COLO668 (cell line): ENCODE measurements at regions not wholly inside any gene's neighbourhood (a gene's known extent, or its start where the extent isn't known, plus 50 kb on each side); places are given as distances from the start of the nearest gene placed in this dataset.
A peak's percentile ranks its signal among the peaks of the same experiment; 100 is the strongest.
"Not testable (repeated sequence)": the region's sequence is repeated elsewhere in the genome, so short reads cannot be mapped to it uniquely, and the experiment has no call there.

ENCODE experiments used
- DNase-seq: peaks from one replicate; lab custom pipeline; 2025; ENCODE audit not compliant: unreplicated experiment; lab: John Stamatoyannopoulos, UW

- DNase-seq, result no peak
Observed at GRCh38 chr2:39570614-39571013, 95.1 kb upstream of the TMEM178A start.

- DNase-seq, result no peak
Observed at GRCh38 chr2:39571111-39571731, 94.5 kb upstream of the TMEM178A start.

- DNase-seq, result no peak
Observed at GRCh38 chr2:39573276-39573675, 92.4 kb upstream of the TMEM178A start.

- no peak for DNase-seq
Observed at GRCh38 chr2:39581866-39582265, 83.9 kb upstream of the TMEM178A start.

- DNase-seq, result no peak
Observed at GRCh38 chr2:39583213-39583612, 82.5 kb upstream of the TMEM178A start.

DNA sequence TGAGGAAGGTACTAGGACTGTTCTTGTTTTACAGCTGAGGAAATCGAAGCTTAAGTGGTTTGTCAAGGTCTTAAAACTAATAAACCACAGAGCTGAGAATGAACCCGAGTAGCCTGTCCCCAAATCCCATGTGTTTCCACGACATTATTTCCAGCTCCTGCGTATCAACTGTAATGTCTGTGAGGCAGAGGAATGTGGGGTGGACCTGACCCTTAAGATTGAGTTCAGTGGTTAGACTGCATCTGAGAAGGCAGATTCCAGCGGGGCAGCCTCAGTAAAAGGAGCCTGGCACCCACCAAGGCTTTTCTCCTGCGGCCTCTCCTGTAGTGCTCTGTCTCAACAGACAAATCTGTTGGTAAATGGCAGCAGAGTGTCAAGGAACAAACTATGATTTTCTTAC is 81.9 kb upstream of the TMEM178A start:
- no peak for DNase-seq

DNA sequence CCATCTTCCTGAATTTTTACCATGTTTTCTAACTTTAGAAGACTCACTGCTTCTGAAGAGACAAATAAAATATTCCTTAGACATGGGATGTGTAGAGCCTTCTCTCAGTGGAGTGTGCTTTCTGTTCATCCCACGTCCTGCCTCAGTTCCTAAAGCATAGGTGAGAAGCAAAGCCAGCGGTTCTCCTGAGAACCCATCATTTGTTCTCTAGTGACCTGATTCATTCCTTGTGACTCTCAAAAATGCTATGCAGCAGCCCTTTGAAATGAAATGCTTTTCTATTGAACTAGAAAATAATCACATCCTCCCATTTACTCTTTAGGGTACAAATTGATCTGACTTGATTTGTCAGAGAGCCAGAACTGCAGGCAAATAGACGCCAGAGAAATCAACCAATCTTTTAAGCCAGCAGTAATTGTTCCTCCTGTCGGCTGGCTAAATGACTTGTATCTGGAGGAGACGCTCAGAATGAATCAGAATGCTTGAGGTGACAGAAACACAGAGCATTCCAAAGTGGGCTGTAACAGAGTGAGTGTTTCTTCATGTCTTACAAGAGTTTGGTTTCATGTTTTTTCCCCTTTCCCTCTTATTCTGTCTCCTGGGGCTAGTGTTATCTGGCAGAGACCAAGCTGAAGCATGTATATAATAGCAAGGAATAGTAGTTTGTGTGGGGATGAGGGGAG is 81.3 kb upstream of the TMEM178A start:
- DNase-seq, result no peak

DNA sequence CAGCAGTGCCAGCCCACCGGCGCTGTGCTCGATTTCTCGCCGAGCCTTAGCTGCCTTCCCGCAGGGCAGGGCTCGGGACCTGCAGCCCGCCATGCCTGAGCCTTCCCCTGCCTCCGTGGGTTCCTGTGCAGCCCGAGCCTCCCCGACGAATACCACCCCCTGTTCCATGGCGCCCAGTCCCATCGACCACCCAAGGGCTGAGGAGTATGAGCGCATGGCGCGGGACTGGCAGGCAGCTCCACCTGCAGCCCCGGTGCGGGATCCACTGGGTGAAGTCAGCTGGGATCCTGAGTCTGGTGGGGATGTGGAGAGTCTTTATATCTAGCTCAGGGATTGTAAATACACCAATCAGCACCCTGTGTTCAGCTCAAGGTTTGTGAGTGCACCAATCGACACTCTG is 80.2 kb upstream of the TMEM178A start:
- DNase-seq, result not testable (repeated sequence)

- no peak for DNase-seq
Observed at GRCh38 chr2:39587168-39587567, 78.5 kb upstream of the TMEM178A start.

- no peak for DNase-seq
Observed at GRCh38 chr2:39587641-39588040, 78.1 kb upstream of the TMEM178A start.

DNA sequence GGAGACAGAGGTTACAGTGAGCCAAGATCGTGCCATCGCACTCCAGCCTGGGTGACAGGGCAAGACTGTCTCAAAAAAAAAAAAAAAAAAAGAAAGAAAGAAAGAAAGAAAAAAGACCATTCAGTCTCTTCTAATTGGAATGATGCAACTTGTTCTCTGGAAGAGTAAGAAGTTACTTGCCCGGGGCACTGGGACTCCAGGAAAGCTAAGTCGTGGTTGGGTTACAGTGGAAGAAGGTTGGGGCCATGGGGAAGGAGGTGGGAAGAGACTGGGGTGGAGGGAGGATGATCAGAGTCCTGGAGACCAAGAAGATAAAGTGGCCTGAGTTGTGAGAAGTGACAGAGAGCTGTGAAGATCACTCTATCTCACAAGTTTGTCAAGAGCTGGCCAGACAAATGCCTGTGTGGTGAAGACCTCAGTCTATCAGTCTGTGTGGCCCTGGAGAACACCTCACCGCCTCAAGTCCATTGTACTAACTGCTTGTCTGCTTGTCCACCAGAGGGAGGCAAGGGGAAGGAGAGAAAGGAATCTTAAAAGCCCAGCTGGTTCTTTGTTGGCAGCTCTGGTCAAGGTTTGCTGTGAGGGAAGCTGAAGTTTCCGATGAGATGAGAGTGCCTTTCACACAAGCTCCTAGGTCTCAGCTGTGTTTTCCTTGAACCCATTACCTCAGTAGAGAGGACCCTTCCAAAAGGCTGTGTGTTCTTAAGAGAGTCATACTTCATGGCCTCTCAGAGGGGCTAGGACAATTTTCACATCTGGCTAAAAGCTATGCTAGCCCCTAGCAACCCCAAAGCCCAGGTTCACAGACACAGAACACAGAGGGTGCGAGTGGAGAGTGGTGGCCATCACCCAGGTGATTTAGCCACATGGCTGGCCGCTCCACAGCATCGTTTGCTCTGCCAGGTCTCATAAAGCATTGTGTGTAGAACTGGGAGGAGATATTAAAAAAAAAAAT is 72.0 kb upstream of the TMEM178A start:
- peak; percentile 17 for DNase-seq

GRCh38 chr2:39595116-39595515 is 70.6 kb upstream of the TMEM178A start:
- DNase-seq, result no peak

DNA sequence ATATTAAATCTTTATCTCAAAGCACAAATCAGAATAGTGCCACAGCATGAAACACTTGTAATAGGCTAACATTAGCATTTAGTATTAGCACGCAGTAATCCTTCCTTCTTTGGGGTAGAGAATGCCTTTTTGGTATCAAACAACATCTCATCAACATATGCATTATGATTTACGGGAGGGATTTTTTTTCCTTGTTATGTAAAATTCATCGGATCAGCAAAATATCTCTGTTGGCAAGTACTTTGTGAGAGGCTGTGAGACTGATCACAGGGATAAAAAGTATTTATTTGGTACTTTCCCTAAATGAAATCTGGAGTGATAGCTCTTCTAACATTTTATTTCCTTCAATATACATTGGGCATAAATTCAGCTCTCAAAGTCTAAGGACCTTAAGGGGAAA is 68.4 kb upstream of the TMEM178A start:
- DNase-seq, result no peak

DNA sequence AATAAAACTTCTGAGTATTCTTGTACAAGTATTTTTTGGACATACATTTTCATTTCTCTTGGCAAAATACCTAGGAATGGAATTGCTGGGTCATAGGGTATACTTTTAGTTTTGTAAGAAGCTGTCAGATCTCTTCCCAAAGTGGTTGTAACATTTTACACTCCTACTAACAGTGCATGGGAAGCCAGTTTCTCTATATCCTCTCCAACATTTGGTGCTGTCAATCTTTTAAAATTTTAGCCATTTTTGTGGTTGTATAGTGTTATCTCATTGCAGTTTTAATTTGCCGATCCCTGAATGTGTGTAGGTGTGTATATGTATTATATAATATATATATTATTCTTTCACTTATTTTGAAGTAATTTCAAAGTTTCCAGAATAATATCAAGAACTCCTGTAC is 63.1 kb upstream of the TMEM178A start:
- no peak for DNase-seq

GRCh38 chr2:39603436-39603835 is 62.3 kb upstream of the TMEM178A start:
- DNase-seq, result no peak

DNA sequence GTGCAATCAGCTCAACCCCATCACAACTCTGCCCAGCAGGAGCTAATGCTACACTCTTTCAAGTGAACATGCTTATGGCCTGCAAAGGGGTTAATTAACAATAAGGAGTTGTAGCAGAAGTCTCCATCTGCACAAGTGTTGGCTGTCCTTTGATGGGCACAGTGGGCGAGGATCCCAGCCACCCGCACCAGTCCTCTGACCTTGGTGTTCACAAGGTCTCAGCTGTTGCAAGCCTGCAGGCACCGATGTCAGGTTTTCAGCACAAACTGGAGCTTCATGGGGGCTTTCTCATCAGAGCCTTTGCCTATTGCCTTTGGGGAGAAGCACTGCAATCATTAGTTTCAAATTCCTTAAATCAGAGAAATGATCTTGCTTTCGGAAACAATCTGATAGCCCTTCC is 60.9 kb upstream of the TMEM178A start:
- DNase-seq, result no peak

DNA sequence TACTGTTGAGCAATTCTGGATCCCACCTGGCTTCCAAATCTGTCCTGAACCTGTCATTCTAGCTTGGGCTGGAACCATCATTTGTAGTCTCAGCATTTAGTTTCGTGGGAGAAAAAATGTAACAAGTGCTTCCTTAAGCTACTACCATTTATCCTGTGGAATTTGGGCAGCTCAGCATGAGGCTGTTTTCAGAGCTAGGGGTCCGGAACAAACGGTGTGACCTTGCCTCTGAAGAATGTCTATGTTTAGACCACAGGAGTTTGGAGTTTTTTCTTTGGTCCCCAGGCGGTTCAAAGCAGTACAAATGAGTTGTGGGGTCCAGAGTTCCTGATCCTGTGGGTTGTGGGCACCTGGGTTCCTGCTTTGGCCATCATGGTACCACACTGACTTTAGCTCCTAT is 59.1 kb upstream of the TMEM178A start:
- no peak for DNase-seq

DNA sequence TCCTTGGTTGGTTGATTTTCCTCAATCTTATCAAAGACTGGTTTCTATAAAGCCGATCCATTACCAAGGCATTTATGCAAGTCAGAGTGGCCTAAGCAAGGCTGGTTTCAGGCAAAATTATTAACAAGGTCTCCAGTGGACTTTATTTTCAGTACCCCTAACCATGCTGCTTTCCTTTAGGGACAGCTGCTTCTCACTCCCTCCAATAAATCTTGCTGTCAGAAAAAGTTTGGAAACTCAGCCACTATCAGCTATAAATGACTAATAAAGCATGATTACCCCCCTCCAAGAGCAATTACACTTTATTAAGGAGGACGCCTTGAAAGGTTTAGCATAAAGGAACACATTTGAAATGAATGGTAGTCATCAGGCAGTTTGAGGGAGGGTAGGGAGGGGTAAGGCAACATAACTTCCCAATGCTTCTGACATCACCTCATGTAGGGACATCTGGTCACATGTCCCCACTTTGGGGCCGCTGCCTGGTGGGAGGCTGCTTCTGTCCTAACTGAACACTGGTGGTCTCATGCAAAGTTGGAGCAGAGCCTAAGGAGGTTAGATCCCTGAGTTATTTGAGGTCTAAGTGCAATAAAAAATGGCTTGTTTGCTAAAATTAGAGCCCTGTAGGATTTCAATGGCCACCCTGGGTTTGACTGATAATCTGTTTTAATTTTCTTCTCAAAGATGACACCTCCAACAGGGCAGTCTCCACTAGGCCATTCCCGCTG is 58.0 kb upstream of the TMEM178A start:
- no peak for DNase-seq

GRCh38 chr2:39608263-39608575 is 57.5 kb upstream of the TMEM178A start:
- DNase-seq, result no peak

GRCh38 chr2:39608686-39609441 is 56.9 kb upstream of the TMEM178A start:
- DNase-seq, result no peak

- no peak for DNase-seq
Observed at GRCh38 chr2:39609917-39610316, 55.8 kb upstream of the TMEM178A start.
